ENCODE measurements at regions not wholly inside any gene's neighbourhood (a gene's known extent, or its start where the extent isn't known, plus 50 kb on each side); places are given as distances from the start of the nearest gene placed in this dataset.

DNA sequence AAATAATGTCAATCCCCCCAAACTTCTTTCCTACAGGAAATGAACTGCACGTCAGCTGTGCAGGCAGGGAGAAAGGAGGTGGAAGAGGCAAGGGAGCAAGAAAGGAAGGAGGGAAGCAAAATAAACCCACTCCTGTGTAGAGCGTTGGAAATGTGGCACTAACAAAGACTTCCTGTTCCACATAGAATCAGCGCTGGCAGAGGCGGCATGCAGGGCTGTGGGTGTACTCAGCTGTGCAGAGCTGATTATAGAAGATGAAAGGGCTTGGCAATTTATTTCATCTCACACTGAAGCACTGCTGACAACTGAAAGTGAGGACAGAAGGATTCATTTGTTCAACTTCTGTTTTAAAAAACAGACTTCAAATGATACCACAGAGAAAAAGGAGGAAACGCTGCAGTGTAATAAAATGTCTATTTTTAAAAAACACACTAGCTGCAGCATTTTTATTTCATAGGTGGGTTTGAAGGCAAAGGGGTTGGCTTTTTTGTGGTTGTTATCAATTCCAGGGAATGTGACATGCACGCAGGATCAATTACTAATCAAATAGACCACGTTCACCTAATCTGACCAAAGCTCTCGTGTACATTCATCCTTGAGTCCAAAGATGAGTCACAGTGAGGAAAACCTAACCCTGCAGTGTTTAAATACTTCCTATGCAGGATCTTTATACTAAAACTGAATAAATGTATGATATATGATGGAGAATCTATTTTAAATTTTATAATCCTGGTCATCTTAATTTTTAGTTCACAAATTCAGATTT lies 583.5 kb downstream of the ZNF608 start:
- DNase-seq (ENCODE audit: low read depth, low spot score) (peak; percentile 59), FAIRE-seq (no peak)
- H2AFZ ChIP-seq (ENCODE audit: low read depth, low read length) = peak overlapping the region; percentile 44
- dilution Hi-C loops (cut with MboI; ENCODE audit: extremely low pct_ligation_motif_present, low sequenced_read_pairs) (no loop called here), intact Hi-C loops (cut with micrococcal nuclease) (no loop called here)
- H3K4me2 ChIP-seq (ENCODE audit: insufficient read depth, low read length) = peak overlapping the region; percentile 42
- peaks cover 4% of the 10 kb centered on the region for H3K4me1 ChIP-seq (ENCODE audit: control insufficient read depth, extremely low read depth, insufficient read depth, low read length)
- ChIA-PET CTCF (interaction anchor here (0.9 kb wide), 1 partner anchor 10 kb away, joined by 3 read pairs; no protein-coding TSS in a partner anchor), POLR2A (no interaction called here)
- H3K27ac ChIP-seq (ENCODE audit: insufficient read depth, low read depth, low read length) = no peak overlapping the region
- BruUV-seq (replicated peaks) = no TSS peak
- no peak overlapping the region for H3K9ac ChIP-seq (replicated peaks; ENCODE audit: extremely low read depth, insufficient read depth, low read length)
- no peaks in the 10 kb centered on the region for H3K9me3 ChIP-seq (replicated peaks; ENCODE audit: control insufficient read depth, insufficient read depth, low read length)
- H4K20me1 ChIP-seq (replicated peaks; ENCODE audit: control insufficient read depth, extremely low read depth, insufficient read depth, low read length) = no peaks in the 10 kb centered on the region
- TF ChIP-seq POLR2AphosphoS5 (IDR thresholded peaks at IDR 0.05; ENCODE audit: insufficient read depth, low read depth, low read length) = no peak
- peak; percentile 47 for TF ChIP-seq FOS (IDR thresholded peaks at IDR 0.05; ENCODE audit: borderline replicate concordance, insufficient read depth, low read length)
- no peaks in the 10 kb centered on the region for H3K27me3 ChIP-seq (ENCODE audit: control insufficient read depth in 2 of 2, insufficient read depth in 2 of 2, low read length in 2 of 2)
- no peaks in the 10 kb centered on the region for H3K36me3 ChIP-seq (ENCODE audit: control insufficient read depth in 2 of 2, extremely low read depth in 1 of 2, insufficient read depth in 2 of 2, low read length in 2 of 2)
- H3K79me2 ChIP-seq (ENCODE audit: control insufficient read depth, insufficient read depth, low read length) = no peaks in the 10 kb centered on the region
- no peak overlapping the region for H3K4me3 ChIP-seq (replicated peaks in 1 of 3; ENCODE audit: insufficient read depth in 1 of 3, low read depth in 1 of 3, low read length in 3 of 3)
- H3K9me1 ChIP-seq (replicated peaks; ENCODE audit: control insufficient read depth, extremely low read depth, insufficient read depth, low read length) = no peaks in the 10 kb centered on the region

DNA sequence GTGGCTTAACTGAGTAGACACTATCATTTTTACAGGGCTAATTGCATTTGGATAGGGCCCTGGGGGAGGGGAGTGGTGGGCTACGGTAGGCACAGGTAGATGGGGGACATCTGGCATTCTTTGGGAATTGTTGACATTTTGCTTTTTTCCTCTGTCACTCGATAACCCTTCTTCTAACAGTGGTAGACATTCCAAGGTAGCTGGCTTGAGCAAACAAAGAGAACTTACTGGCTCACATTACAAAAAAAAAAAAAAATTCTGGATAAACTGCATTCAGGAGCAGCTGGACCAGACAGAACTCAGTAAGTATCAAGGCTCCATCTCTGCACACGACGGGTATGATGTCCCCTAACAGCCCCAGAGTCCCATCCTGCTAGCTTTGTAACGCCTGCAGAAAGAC lies 585.2 kb downstream of the ZNF608 start:
- POLR2A ChIA-PET = no interaction called here
- Histone ChIP-seq H4K20me1 (replicated peaks; ENCODE audit: control insufficient read depth, extremely low read depth, insufficient read depth, low read length) (no peaks in the 10 kb centered on the region), H3K9me3 (replicated peaks; ENCODE audit: control insufficient read depth, insufficient read depth, low read length) (no peaks in the 10 kb centered on the region), H3K4me1 (ENCODE audit: control insufficient read depth, extremely low read depth, insufficient read depth, low read length) (peaks cover 4% of the 10 kb centered on the region), H3K27ac (ENCODE audit: insufficient read depth, low read depth, low read length) (no peak overlapping the region), H2AFZ (ENCODE audit: low read depth, low read length) (no peak overlapping the region), H3K36me3 (ENCODE audit: control insufficient read depth in 2 of 2, extremely low read depth in 1 of 2, insufficient read depth in 2 of 2, low read length in 2 of 2) (no peaks in the 10 kb centered on the region), H3K4me2 (ENCODE audit: insufficient read depth, low read length) (no peak overlapping the region), H3K9me1 (replicated peaks; ENCODE audit: control insufficient read depth, extremely low read depth, insufficient read depth, low read length) (no peaks in the 10 kb centered on the region), H3K4me3 (replicated peaks in 1 of 3; ENCODE audit: insufficient read depth in 1 of 3, low read depth in 1 of 3, low read length in 3 of 3) (no peak overlapping the region), H3K79me2 (ENCODE audit: control insufficient read depth, insufficient read depth, low read length) (no peaks in the 10 kb centered on the region), H3K27me3 (ENCODE audit: control insufficient read depth in 2 of 2, insufficient read depth in 2 of 2, low read length in 2 of 2) (no peaks in the 10 kb centered on the region), H3K9ac (replicated peaks; ENCODE audit: extremely low read depth, insufficient read depth, low read length) (no peak overlapping the region)
- no peak for DNase-seq (ENCODE audit: low read depth, low spot score)
- BruUV-seq (replicated peaks) = no TSS peak
- intact Hi-C loops (cut with micrococcal nuclease) (no loop called here), dilution Hi-C loops (cut with MboI; ENCODE audit: extremely low pct_ligation_motif_present, low sequenced_read_pairs) (no loop called here)
- no peak for TF ChIP-seq EZH2 (IDR thresholded peaks at IDR 0.05; ENCODE audit: borderline replicate concordance, low read depth, low read length, severe bottlenecking)
- TF ChIP-seq POLR2A (IDR thresholded peaks at IDR 0.05; ENCODE audit: low read depth, low read length) = no peak
- TF ChIP-seq JUN (IDR thresholded peaks at IDR 0.05; ENCODE audit: borderline replicate concordance, insufficient read depth, insufficient read length, low read depth) = no peak
- no peak for TF ChIP-seq GATA2 (IDR thresholded peaks at IDR 0.05; ENCODE audit: insufficient read depth, insufficient read length, low read depth, low read length)
- TF ChIP-seq FOS (IDR thresholded peaks at IDR 0.05; ENCODE audit: borderline replicate concordance, insufficient read depth, low read length) = no peak
- no peak for TF ChIP-seq POLR2AphosphoS5 (IDR thresholded peaks at IDR 0.05; ENCODE audit: insufficient read depth, low read depth, low read length)
- no peak for TF ChIP-seq MYC (IDR thresholded peaks at IDR 0.05; ENCODE audit: low read depth, low read length)
- TF ChIP-seq, protein P1, sequence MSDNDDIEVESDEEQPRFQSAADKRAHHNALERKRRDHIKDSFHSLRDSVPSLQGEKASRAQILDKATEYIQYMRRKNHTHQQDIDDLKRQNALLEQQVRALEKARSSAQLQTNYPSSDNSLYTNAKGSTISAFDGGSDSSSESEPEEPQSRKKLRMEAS (IDR thresholded peaks at IDR 0.05; ENCODE audit: insufficient read depth, insufficient read length) = no peak
- TF ChIP-seq, protein P2, sequence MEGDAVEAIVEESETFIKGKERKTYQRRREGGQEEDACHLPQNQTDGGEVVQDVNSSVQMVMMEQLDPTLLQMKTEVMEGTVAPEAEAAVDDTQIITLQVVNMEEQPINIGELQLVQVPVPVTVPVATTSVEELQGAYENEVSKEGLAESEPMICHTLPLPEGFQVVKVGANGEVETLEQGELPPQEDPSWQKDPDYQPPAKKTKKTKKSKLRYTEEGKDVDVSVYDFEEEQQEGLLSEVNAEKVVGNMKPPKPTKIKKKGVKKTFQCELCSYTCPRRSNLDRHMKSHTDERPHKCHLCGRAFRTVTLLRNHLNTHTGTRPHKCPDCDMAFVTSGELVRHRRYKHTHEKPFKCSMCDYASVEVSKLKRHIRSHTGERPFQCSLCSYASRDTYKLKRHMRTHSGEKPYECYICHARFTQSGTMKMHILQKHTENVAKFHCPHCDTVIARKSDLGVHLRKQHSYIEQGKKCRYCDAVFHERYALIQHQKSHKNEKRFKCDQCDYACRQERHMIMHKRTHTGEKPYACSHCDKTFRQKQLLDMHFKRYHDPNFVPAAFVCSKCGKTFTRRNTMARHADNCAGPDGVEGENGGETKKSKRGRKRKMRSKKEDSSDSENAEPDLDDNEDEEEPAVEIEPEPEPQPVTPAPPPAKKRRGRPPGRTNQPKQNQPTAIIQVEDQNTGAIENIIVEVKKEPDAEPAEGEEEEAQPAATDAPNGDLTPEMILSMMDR (IDR thresholded peaks at IDR 0.05; ENCODE audit: extremely low read depth in 1 of 2, insufficient read depth in 1 of 2, low read depth in 1 of 2, low read length in 2 of 2) = no peak
- no peak for FAIRE-seq
- CTCF ChIA-PET = interaction anchor here (0.6 kb wide), 1 partner anchor 26 kb away, joined by 3 read pairs; no protein-coding TSS in a partner anchor

All from endothelial cell of umbilical vein (primary cell).